ENCODE measurements at regions not wholly inside any gene's neighbourhood (a gene's known extent, or its start where the extent isn't known, plus 50 kb on each side); places are given as distances from the start of the nearest gene placed in this dataset.

DNA sequence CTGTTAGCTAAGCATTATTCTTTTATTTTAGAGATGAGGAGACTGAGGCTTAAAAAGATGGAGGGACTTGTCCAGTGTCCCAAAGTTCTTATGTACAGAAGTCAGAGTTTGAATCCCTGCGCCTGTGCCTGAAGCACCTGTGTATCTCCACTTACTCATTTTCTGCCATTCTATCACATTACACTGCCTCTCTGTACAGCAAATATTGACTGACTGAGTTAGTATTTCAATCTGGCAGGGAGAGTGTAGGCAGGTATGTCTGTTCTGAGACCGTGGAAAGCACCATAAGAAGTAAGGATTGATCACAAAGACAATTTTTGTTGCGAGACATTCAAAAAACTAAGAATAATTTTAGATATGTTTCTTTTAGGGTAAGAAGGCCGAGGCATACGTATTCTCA, 162.7 kb downstream of the KITLG start:
- DNase-seq (ENCODE audit: low spot score): no peak

DNA sequence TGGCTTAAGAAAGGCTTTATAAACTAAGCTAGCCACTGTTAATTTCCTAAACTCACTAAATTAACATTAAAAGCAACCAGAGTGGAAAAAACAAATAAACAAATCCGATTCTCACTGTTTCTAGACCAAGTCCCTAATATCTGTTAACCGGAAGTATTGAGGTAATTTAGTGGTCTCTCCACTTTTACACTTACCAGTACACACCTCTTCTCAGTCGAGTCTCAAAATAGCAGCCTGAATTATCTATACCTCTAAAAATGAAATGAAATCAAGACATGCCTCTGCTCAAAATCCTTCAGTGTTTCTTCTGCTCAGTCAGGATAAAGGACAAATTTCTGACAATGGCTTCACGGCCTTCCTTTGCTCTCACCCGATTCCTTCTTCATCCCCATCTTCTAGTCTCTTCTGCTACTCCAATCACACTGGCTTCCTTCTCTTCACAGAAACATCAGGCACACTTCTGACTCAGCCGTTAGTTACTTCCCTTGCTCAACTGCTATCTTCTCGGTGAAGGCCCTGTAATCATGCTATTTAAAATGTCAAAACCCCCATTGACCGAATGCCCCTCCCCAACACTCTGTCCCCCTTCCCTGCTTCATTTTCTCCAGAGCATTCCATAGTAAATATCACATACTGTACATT, 161.3 kb downstream of the KITLG start:
- no peak for DNase-seq (ENCODE audit: low spot score)

DNA sequence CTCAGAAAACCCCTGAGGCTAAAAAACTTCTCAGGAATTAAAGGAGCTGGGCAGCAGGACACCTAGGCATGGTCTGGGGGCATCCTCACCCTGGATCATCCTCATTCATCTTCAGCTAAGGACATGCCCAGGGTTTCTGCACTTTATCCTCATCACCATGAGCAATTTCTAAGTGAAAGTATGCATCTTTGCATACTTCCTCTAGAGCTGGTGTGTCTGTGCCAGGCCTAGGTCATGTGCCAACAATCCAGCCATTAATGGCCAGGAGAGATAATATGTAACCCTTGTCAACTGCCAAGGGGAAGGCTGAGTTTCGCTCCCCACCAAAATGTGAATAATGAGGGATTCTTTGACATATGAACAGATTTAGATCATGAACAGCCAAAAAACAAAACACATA, 160.5 kb downstream of the KITLG start:
- peak; percentile 13 for DNase-seq (ENCODE audit: low spot score)

DNA sequence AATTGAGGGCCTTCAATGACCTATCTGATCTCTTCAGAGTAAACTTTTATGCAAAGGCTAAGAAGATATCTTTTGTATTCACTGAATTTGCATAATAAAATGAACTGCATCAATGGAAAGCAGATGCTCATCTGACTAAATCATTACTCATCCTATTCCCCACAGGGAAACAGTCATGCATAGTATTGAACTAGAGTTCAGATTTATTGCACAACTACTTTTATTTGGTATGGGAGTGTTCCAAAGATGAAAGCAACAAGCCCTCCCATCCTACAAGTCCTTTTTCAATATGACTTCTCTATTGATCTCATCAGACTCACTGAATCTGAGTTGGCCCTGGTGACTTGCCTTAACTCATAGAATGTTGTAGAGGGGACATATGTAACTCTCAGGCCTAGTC, 159.8 kb downstream of the KITLG start:
- peak; percentile 91 for DNase-seq (ENCODE audit: low spot score)

DNA sequence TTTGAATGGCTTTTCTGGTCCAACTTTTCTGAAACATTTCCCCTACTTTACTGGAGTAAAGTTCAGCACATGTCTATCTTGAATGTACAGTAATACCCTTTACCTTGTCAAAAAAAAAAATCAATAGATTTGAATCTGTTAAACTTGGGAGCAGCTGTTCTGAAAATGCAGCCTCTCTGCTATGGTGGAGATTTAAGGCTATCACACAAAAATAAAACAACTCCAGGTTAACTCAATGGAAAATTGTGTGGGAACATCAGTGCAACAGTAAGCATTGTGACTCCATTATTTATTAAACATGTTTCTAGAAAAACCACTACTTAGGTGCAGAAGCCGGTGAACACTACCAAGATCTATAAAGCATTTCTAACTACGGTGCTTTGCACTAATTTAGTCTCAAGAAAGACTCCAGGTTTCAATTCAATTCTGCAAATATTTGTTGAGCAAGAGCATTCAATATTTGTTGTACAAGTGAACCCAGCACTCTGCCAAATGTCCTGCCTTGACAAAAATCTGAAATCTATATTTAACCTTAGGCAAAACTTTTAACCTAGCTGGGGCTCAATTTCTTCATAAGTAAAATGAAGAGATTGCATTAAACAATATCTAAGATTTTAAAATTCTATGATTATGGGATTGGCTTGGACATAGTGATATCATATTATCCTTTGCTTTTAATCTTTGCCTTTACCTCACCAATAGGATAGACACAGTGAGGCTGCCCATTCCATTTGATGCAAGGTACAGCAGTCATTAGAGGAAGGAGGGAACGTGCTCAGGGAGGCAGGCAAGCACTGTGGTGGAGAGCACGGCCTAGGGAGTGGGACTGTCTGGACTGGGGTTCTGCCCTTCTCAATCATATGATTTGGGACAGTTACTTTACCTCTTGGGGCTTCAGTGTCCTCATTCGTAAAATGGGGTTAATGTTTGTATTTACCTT, 155.2 kb downstream of the KITLG start:
- DNase-seq (ENCODE audit: low spot score): no peak

DNA sequence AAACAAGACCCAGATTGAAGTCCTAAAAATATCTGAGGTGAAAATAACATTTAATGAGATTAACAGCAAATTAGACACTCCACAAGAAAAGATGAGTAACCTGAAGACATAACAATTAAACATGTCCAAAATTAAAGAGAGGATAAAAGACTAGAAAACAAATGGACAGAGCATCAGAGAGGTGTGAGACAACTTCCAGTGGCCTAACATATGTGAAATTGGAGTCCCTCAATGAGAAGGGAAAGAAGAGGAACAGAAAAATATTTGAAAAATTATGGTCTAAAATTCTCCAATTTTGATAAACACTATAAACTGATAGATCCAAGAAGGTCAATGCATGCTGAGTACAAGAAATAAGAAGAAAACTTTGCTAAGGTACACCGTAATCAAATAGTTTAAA, 151.9 kb downstream of the KITLG start:
- no peak for DNase-seq (ENCODE audit: low spot score)

DNA sequence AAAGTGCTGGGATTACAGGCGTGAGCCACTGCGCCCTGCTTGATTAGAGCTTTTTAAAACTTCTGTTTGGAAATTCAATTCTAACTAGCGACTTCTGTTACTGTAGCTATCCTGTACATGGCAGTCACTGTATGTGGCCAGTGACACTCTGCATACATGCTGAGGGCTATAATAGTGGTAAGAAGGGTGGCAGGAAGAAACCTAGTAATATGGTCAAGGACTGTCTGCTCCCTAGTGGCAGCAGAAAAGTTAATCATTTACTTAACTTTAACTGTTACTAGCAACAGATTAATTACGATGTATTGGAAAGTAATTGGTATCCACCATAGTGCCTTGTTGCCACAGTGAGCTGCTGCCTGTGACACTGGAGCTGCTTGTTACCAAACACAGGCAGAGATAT, 149.0 kb downstream of the KITLG start:
- no peak for DNase-seq (ENCODE audit: low spot score)

DNA sequence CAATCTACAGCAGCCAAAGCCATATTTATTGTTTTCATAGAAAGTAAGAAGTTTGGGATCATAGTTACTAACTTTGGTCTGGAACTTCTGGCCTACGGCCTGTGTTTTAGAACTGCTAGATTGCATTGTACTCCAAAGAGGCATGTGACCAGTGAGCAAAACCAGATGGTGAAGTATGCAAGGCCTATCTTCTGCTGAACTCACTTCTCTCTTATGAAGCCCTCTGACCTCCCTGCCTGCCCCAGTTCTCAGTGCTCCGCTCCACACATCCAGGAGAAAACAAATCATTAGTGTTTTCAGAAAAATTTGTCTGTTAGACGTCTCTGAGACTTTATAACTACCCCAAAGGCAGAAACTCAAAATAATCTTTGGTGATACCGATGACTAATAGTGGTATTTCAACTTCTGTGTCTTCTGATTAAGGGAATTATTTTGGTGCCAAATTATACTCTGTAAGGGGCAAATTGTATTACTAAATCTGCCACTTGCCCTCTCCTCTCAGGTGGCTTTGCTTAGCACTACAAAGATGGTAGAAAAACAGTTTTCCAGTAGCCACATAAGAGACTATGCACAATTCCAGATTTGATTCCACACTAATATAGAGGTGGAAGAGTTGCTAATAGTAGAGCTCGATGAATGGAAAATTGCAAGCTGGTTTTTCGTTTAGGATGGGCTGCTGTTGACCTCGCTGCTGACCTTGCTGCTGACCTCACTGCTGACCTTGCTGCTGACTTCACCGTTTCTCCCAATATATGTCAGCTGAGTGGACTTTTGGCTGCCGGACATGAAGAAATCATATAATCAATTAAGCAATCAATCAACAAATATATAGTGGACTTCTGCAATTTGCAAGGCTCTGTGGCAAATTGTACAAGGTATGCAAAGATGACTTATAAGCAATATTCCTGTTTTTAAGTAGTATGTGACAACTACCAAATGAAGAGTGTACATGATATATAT, 147.5 kb downstream of the KITLG start:
- no peak for DNase-seq (ENCODE audit: low spot score)

DNA sequence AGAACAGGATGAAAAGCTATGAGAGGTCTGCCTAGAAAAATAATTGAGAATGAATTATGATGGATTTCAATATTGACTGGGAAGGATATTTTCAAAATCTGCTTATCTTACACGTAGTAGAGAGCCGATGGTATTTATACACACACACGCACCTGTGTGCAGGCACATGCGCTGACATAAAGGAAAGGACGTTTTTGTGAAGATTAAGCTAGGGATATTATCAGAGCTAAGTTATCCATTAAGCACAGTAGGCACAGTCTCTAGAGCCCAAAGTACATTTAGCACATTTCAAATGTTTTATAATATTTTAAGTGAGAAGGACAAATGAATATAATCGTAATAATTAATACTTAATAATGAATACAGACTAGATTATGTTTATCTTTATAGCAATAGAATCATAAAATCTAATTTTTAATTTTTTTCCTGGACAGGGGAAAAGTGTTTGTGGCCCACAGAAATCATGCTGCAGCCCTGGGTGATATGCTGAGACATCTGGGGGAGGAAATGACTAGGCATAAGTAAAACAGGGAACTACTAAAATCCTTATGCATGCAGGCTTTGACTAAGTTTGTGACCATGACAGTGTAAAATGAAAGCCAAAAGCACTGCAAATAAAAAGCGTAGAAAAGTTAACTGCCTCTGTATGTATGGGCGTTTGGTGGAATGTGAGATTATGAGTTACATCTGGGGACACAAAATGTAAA, 146.1 kb downstream of the KITLG start:
- DNase-seq (ENCODE audit: low spot score): no peak

DNA sequence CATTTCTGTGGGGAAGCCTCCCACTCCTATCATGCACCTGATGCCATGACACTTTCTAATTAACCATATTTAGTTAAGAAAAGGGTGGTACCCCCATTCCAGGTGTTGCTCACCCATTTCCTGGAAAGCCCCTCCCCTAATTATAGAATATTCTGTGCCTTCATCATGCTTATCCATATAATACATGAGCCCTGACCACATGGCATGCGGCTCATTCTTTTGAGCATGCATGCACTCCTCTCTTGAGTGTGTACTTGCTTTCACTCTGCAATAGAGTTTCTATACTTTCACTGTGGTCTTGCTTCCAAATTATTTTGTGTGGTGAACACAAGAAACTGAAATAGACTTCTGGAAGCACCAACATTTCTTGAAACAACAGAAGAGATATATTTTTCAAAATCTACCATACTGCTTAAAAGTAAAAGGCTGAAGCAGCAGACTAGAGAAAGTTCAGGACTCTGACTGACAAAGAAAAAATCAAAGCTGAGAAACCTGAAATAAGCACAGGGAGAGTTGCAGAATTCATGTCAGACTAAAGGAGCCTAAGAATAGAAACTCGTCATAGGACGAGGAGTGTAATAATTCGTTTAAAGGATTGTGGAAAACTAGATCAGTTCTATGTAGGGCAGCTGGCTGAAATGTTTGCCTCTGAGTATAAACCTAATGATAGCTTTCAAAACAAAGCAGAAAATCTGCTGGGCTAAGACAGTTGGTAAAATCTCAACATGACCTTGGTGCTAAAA, 144.8 kb downstream of the KITLG start:
- DNase-seq (ENCODE audit: low spot score): no peak

DNA sequence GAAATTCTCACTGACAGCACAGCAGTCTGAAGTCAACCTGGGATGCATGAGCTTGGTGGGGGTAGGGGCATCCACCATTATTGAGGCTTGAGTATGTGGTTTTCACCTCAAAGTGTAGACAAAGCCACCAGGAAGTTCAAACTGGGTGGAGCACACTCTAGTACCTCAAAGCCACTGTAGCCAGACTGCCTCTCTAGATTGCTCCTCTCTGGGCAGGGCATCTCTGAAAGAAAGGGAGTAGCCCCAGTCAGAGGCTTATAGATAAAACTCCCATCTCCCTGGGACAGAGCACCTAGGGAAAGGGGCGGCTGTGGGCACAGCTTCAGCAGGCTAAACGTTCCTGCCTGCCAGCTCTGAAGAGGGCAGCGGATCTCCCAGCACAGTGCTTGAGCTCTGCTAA, 143.0 kb downstream of the KITLG start:
- no peak for DNase-seq (ENCODE audit: low spot score)

All from COLO829 (cell line).